Stimulated activated CD4-positive, alpha-beta T cell treated with anti-CD3 and anti-CD28 coated beads, Interleukin-1b, Interleukin-23, amount 100 ng/mL, for 48 hours (primary cell): ENCODE measurements at regions not wholly inside any gene's neighbourhood (a gene's known extent, or its start where the extent isn't known, plus 50 kb on each side); places are given as distances from the start of the nearest gene placed in this dataset.

Source experiments
- DNase-seq: peaks from one replicate; pipeline ENCODE4 v3.0.0-alpha.2; 2020

DNA sequence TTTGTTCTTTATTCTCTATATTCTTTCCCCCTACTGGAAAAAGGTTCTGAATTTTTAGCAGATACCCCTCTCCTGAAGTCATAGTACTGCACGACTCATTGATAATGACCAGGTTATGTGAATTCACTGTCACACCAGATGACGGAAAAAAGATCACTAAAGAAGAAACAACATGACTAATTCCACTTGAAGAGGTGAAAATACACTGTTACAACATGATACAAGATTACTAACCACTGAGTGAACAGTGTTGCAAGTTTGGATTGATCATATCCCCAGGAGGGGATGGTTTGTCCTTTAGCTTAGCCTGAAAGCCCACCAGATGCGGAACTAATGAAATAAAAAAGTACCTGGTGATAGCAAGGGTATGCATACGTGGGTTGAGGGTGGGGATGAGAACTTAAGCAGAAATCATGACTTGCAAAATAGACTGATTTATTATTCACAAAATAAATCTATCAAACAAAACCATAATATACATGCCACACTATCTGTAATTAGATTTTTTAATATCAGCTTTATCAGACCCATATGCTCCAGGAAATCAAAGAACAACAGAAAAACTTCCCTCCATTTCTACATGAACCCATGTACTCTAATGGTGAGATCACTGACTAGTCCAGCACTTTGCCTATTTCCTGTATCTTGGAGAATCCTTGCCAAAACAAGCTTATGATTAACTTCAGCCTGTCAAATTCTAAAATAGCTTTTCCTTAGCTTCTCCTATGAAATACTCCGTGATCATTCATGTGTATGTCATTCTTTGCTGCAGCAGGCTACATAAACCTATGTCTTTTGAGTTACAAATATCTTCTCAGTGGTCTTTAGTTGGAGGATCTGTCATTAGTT lies 257.4 kb upstream of the AGA start:
- DNase-seq = no peak

DNA sequence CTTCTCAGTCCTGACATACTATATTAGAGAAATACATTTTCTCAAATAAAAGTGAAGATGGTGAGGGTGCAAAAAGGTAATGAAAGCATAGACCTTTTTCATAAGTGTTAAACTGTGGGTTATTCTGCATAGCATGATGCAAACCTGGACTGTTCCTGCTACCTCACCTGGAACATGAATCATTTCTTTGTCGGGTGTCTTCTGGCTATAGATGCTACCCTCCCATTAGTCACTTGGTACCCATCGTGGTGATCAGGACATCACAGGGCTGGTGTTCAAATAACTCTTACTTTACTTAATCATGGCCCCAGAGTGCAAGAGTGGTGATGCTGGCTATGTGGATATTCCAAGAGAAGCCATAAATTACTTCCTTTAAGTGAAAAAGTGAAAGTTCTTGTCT lies 264.7 kb upstream of the AGA start:
- no peak for DNase-seq

DNA sequence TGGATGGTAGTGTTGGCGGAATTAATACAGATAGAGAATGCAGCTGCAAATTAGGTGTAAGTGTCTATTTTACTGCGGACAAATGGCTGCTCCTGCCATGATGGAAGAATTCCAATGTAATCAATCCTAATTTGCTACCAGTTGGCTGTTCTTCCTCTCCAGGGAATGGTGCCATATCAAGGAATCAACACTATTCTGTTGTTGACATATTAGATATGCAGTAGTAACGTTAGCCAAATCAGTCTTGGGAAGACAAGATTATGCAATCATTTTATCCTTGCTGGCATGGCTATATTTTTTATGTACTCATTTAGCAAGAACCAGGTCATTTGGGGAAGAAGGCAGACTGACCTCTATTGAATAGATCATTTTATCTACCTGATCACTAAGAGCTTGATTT lies 271.2 kb upstream of the AGA start:
- no peak for DNase-seq

DNA sequence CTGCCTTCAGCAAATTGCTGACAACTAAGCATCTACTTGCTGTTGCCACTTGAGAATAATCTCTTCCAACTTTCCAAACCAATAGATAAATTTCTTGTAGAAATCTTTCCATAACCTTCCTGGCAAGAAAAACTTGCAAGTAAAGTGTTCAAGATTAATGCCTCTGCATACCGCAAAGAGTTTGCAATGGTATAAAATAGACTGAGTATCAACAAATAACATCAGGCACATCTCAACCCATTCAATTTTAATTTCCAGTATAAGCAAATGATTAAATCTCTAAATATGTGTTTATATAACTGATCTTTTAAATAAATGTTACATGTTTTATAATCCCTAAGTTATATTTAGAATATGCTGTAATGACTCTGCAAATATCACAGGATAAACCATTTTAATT lies 275.2 kb upstream of the AGA start:
- no peak for DNase-seq

DNA sequence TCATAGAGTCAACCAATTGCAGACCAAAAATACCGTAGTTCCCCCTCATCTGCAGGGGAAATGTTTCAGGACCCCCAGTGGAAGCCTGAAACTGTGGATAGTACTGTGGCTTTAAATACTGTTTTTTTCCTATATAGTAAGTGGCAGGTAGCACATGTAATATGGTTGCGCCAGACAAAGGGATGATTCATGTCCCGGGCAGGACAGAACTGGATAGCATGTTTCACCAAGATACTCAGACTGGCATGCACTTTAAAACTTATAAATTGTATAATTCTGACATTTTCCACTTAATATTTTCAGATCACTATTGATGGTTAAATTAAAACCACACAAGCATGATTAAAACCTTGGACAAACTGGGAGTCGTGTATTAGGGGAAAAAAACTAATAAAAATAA lies 276.3 kb upstream of the AGA start:
- DNase-seq = no peak

DNA sequence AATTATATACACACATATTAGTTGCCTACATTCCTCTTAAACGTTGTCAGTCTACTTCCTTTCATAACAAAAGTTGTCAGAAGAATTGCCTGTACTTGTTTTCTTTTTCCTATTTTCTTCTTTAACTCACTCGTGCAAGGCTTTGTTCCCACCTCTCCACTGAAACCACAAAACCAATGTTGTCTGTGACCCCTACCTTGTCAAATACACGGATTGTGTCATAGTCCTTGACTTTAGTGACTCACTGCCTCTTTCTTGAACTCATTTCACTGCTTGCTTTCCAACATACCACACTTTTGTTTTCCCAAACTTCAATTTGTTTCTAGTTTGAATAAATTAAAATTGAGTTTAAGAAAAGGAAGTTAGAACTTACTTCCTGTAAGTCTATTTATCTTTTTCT lies 283.9 kb upstream of the AGA start:
- no peak for DNase-seq

DNA sequence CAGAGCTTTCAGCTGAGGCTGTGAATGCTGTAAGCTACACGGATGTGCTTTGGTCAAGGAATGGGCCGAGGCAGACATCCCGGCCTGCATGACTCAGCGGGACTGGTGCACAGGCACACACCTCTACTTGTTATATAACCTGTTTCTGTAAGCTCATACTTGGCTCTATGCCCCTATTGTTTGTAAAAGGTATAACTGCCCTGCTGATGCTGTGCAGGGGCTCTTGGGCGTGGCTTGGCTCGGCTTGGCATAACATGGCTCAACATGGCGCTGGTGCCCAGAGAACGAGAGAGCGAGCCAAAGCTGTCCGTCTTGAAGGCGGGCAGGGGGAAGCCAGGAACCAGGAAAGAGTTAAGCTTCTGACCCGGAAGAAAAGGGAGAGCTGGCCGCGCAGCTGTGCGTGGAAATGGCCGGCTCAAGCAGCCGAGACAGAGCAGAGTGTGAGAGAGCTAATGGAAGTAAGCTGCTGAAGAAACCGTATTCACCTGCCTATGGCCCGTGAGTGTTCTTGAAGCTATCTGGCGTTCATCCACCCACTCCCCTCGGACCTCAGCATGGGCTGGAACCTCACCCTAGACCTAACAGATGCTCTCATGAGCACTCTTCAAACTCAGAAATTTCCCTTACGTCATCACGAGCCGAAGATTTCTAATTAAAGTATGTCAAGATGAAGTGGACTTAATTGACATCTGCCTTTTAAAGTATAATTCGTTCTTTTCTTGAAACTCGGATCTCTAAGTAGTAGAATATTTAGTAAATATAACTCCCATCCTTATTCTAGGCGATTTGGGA lies 286.3 kb upstream of the AGA start:
- no peak for DNase-seq

DNA sequence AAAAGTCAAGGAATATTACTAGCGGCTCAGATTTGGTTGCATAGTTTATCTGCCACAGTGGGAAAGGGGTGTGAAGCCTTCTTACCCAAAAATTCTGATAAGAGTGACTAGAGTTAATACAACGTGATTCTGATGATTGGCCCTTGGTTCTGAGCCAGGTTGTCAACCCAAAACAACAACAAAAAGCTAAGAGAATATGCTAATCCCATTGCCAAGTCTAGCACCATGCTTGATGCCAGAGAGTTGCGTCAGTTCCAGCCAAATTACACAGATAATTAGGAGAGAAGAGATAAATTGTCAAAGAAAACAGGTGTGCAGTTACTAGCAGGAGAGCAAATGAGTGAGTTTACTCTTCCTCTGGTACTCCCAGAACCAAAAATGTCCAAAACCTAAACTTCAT lies 287.4 kb upstream of the AGA start:
- no peak for DNase-seq

DNA sequence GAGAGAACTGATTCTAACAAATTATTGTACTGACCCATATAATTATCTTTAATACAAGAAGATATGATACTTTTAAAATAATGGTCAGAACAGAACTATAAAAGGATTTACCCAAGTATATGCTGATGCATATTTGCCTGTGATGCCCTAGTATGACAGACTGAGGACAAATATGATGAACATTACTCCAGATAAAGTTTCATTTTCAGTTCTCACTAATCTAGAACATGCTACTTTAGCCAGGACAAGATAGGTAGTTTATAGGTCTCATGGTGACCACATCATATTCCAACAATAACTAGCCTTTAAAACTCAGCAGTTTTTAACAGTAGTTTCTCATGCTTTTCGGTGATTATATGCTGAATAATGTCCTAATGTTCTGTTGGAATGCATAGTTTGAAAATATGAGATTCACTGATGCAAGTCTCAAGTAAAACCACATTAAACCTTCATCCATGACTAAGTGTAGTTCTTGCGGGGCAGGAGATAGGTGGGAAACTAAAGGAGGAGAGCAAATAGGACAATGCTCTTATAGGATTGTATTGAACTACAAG lies 295.2 kb upstream of the AGA start:
- no peak for DNase-seq

DNA sequence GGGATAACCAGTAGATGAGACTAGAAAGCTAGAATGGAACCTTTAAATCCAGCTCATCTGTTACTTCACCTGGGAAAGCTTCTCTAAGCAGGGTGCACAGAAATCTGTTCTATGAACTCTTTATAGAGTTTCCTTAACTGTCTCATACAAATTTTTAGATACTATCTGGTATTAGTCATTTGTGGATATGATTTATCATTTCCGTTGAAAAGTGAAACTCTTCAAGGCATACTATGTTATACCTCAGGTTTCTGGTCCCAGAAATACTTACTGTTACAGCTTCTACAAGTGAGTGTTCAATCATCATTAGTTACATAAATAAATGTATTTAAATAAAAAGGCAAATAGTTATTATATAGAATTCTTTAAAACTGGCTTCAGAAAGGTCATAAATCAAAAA lies 298.3 kb upstream of the AGA start:
- DNase-seq = no peak

DNA sequence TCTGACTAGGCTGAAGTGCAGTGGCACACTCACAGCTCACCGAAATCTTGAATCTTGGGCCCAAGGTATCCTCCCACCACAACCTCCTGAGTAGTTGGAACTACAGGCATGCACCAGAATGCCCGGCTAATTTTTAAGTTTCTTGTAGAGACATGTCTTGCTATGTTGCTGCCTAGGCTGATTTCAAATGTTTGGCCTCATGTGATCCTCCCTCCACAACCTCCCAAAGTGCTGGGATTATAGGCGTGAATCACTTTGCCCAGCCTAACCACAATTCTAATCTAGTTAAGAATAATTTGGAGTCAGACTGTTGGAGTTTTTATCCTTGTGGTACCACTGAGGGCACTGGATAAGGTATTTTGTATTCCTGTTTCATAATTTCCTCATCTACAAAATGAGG lies 317.5 kb upstream of the AGA start:
- no peak for DNase-seq

DNA sequence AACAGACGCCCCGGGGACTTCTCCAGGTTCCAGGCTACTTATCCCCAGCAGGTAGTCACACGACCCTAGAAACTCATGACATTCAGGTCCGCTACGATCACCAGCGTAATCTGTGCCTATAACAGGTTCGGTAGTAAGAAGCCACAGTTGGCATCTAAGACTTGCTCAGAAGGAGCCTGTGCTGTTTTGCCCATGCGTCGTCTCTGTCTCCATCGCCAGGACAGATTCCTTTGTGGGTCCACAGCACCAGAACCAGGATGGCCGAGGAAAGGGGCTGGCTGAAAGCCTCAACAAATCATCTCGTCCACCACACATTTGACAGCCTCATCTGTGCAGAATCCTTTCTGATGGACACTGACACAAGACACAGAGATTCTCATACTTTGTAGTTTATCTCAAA lies 319.5 kb upstream of the AGA start:
- DNase-seq = no peak

DNA sequence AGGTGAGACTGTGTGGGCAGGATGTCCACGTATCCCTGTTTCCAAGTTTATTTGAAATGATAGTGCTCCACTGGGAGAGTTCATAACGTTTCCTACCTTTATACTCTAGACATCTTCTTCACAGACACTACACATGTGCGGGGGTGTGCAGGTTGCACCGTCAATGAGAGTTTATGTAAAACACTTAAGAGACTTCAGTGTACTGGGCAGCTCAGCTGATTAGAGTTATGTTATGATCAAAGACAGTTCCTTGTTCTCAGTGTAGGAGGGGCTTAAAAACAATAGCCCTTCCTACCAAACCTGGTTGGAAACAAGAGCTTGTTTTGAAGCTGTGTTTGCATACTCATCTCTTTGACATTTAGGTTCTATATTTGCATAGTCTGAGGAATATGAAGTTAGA lies 326.9 kb upstream of the AGA start:
- DNase-seq = no peak

DNA sequence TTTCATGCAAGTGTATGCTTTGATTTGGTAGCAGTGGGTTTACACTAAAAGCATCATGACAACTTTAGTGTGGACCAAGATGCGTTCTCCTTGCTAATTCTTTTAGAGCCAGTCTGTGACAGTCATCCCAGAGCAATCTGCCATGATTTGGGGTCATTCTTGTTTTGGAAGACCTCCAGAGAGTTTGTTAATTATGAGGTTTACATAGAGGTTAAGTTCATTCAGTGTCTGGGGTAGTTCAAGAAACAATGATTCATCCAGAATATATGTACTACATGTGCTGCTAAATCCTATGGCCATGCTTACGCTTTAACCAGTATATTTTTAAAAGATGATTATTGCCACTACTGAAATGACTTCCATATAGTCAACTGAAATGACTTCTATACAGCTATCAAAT lies 328.5 kb upstream of the AGA start:
- DNase-seq = no peak

DNA sequence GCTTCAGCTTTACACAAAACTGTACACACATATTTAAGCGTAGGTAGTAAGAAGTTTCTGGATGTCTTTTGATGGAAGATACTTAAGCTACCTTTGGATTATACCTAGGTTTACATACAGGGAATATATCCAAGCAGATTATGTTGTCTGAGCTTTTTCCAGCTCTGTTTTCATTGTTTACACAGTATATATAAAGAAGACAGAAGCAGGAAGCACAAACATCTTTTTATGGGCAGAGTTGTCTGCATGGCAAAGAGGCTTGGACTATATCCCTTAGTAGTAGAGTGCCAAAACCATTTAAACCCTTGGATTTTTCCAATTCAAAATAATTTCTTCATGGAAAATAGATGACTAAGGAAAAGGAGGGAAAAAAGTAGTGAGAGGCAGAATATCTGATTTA lies 329.4 kb upstream of the AGA start:
- no peak for DNase-seq

DNA sequence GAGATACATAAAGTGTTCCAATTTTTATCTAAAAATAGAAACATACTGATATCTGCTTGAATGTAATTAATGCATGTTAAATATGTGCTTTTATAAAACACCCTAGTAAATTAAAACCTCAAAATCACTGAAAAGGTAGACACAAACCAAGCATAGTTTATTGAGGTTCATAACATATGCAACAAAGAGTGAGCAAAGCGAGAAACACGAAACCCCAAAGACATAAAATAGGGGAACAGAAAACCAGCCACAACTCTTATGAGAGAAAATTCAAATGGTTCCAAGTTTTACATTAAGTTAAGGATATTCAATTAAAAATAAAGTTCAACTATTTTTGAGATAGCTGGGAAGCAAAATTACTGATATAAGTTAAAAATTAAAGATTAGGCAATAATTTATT lies 336.4 kb upstream of the AGA start:
- no peak for DNase-seq

DNA sequence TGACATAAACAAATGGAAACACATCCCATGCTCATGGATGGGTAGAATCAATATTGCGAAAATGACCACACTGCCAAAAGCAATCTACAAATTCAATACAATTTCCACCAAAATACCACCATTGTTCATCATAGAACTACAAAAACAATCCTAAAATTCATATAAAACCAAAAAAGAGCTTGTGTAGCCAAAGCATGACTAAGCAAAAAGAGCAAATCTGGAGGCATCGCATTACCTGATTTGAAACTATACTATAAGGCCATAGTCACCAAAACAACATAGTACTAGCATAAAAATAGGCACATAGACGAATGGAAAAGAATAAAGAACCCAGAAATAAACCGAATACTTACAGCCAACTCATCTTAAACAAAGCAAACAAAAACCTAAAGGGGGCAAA lies 342.8 kb upstream of the AGA start:
- DNase-seq = no peak

DNA sequence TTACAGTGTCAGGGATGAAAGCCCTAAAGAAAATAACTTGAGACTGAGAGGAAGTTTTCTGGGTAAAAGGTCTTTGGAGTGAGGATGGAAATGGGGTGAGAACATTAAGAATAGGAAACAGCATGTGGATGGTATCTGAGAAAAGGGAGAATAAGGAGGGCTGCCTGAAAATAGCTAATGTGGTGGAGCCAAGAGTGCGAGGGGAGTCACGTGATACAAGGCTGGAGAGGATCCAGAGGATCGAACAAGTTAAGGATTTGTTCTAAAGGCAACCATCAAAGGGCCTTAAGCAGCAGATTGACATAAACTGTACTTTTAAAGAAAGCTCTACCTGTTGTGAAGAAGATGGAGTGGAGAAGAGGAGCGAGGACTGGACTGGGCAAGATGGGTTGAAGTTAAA lies 347.4 kb upstream of the AGA start:
- DNase-seq = no peak

DNA sequence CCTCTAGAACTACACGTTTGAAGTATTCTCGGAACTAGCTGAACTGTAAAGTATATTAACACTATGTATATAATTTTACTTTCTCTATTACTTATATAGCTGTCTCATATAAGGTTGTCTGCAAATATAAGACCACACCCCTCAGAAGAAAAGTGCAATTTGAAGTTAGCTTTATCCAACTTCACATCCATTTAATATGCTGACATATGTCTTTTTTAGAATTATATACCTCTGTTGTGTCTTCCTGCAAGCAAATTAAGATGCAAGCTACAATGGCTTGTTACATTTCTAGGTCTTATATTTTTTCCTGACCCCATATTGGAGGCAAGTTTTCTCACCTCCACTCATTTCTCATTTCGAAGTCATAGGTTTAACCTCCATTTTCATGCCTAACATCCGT lies 349.0 kb upstream of the AGA start:
- no peak for DNase-seq

DNA sequence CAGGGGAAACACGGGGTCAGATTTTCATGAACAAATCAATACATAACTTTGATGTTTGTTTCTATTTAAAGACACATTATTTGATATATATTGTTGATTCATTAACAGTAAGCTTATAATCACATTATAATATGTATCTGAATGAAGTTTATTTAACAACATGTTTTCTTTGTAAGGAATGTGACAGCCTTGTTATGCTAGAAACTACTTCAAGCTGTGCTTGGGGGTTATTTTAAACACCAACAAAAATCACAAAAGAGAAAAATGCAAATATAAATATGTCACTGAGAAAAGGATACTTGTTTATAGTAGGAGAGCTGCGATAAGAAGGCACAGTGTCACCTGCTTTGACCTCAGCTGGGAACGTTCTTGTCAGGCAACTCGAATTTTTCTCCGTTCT lies 354.6 kb upstream of the AGA start:
- DNase-seq = no peak

DNA sequence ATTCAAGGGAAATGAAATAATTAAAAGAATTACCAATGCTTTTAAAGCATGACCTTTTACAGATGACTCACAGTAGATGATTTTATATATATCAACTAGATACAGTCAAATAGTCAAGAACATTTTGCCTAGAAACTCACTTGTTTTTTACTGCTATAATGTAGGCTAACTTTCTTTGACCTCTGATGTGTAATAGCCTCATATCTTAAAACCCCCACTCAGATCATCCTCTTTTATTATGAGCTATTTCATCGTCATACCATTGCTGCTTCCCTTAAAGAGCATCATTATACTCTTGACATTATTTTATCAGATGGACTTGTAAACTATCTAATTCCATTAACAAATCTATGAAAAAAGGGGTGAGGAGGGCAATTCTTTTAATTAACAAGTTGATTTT lies 355.9 kb upstream of the AGA start:
- DNase-seq = no peak

DNA sequence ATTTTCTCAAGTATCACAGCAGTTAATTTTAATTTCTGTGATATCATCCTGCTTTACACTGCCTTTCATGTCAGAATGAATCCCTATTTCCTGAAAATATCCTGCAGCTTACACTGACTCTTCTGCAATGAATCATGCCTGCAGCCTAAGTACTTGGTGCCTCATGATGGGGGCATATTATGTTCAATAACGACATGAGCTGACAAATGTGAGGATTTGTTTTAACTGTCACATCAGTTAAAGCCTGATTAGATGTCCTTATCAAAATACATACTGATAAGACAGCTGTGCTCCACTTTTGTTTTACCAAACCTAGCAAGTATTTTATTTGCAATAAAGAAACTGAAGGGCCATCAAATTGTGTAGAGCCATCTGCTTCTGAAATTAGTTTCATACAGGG lies 359.9 kb upstream of the AGA start:
- DNase-seq = no peak

DNA sequence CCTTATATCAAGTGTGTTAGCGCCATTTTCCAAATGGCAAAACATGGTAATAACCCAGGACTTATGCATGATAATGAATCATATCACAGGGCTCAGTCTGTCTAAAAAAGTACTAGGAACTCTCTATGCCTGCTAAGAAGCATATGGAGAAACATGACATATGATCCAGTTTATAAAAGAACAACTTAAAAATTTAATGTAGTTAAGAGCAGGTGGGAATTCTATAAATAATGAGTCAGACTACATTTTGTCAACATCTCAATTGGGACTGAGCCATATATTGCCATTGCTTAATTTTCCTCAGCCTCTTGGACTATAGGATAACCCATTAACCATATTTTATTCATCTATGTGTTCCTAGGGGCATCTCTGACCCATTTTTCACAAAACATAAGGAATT lies 360.4 kb upstream of the AGA start:
- no peak for DNase-seq

DNA sequence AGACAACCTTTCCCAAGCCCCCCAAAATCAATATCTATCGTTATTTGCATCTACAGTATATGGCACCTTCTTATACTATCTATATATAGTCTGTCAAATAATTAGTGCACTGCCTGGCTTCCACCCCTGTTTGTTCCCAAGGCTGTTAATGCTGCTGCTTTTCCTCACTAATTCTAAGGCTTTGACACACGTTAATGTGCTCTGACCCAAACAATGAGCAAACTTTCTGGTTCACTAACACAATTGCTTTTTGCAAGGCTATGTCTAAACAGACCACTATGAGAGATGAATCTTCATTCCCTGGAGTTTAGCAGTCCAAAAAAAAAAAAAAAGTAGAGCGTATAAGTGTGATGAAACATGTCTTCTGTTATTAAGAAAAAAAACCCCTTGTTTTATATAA lies 360.9 kb upstream of the AGA start:
- DNase-seq = no peak
